Muscle layer of duodenum (tissue), 2 donors: ENCODE measurements at regions not wholly inside any gene's neighbourhood (a gene's known extent, or its start where the extent isn't known, plus 50 kb on each side); places are given as distances from the start of the nearest gene placed in this dataset.

ENCODE experiments used
- H3K27ac ChIP-seq: one replicate; pipeline ENCODE4 v1.7.0; 2013; ENCODE audit warnings: mild to moderate bottlenecking, low read length
- H3K27me3 ChIP-seq: one replicate; pipeline ENCODE4 v1.7.0; 2013; ENCODE audit warnings: low read depth, mild to moderate bottlenecking, control low read depth, low read length
- H3K36me3 ChIP-seq, 2 donors: one replicate each; pipeline ENCODE4 v1.7.0; 2013; ENCODE audit warnings: low read length in 2 of 2, control low read depth in 1 of 2, mild to moderate bottlenecking in 1 of 2; ENCODE audit not compliant: insufficient read depth in 2 of 2, control insufficient read depth in 1 of 2
- H3K4me1 ChIP-seq, 2 donors: one replicate each; pipeline ENCODE4 v1.7.0; 2013; ENCODE audit warnings: low read length in 2 of 2, mild to moderate bottlenecking in 2 of 2, control low read depth in 1 of 2, moderate library complexity in 1 of 2; ENCODE audit not compliant: insufficient read depth in 2 of 2, control insufficient read depth in 1 of 2
- H3K4me3 ChIP-seq, 2 donors: one replicate each; pipeline ENCODE4 v1.7.0; 2013; ENCODE audit warnings: low read length in 2 of 2, low read depth in 1 of 2, mild to moderate bottlenecking in 1 of 2
- H3K9me3 ChIP-seq, 2 donors: one replicate each; pipeline ENCODE4 v1.7.0; 2013; ENCODE audit warnings: low read length in 2 of 2, control low read depth in 1 of 2, mild to moderate bottlenecking in 1 of 2; ENCODE audit not compliant: control insufficient read depth in 1 of 2
- donor health status: healthy.

DNA sequence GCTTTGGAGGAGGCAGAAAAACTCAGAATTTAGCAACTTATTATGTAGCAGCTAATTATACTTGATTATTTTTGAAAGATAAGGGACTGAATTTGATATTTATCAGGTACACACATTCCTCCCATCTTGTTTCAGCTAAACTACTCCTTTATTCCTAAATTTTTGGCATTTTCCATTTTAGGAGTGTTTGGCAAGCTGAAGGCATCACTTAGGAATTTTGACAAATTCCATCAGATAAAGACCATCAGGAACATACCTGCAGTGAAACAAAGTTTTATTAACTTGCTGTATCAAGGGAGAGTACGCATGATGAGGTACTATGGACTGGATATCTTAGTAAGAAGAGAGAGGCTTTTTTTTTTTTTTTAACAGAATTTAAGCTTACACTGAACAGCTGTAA, 1092.2 kb downstream of the PLA2G4A start:
- H3K36me3 ChIP-seq, result no peaks in the 10 kb centered on the region
- H3K27me3 ChIP-seq, result no peaks in the 10 kb centered on the region
- H3K4me1 ChIP-seq, result no peaks in the 10 kb centered on the region
- no peaks in the 10 kb centered on the region for H3K9me3 ChIP-seq
- no peak overlapping the region for H3K27ac ChIP-seq
- no peak overlapping the region for H3K4me3 ChIP-seq

DNA sequence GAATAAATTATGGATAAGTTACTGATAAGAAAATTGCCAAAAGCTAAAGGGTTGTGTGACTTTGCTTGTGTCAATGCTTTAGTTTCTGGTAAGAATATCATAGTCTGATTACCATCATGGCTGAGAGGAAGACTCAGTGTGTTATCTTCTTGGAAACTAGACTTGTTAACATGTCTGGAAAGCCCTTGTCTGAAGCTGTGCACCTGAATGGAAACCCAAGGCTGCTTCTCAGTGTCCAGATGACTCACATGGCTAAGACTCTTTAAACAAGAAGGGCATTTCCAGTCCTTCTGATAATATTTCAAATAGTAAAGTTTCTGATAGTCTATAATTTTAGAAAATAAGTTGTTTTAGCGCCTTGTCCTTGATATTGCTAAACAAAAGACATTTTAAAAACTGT, 1092.7 kb downstream of the PLA2G4A start:
- no peak overlapping the region for H3K4me3 ChIP-seq
- H3K27me3 ChIP-seq, result no peaks in the 10 kb centered on the region
- no peaks in the 10 kb centered on the region for H3K36me3 ChIP-seq
- H3K9me3 ChIP-seq, result no peaks in the 10 kb centered on the region
- H3K27ac ChIP-seq, result no peak overlapping the region
- no peaks in the 10 kb centered on the region for H3K4me1 ChIP-seq

DNA sequence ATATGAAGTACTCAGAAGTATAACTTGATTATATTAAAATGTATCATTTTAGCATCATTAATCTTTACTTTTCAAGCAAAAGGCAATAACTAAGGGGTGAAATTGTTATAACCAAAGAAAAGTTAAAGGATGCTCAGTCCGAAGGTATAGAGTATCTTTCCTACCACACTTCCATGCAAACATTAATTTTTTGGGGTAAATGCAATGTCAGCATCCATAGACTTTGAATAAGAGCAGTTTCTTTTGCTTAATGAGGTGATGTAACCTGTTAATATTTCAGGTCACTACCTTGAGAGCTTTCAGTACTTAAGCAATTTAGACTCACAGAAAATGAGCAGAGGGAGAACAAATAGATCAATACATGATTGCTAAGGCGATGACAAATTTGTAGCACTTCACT, 1093.5 kb downstream of the PLA2G4A start:
- Histone ChIP-seq H3K4me3 (no peak overlapping the region), H3K4me1 (no peaks in the 10 kb centered on the region), H3K36me3 (no peaks in the 10 kb centered on the region), H3K27me3 (no peaks in the 10 kb centered on the region), H3K27ac (no peak overlapping the region), H3K9me3 (no peaks in the 10 kb centered on the region)

DNA sequence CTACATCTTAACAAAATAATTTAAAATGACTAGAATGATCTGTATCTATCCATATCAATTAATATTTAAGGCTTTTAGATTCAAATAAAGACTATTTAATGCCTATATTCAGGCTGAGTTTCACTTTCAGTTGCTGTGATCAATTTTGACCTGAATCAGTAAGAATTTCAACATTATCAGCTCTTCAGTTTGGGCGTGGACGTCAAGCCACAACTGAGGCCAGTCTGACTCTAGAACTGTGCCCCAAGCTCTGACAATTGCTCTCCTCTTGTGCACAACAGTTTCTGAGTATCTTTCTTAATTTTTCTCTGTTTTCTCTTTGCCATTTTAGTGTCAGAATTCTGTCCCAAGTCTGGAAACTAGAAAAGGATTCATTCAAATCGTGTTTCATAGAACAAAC, 1095.5 kb downstream of the PLA2G4A start:
- Histone ChIP-seq H3K27ac (no peak overlapping the region), H3K36me3 (no peaks in the 10 kb centered on the region), H3K4me1 (no peaks in the 10 kb centered on the region), H3K27me3 (no peaks in the 10 kb centered on the region), H3K4me3 (no peak overlapping the region), H3K9me3 (no peaks in the 10 kb centered on the region)

DNA sequence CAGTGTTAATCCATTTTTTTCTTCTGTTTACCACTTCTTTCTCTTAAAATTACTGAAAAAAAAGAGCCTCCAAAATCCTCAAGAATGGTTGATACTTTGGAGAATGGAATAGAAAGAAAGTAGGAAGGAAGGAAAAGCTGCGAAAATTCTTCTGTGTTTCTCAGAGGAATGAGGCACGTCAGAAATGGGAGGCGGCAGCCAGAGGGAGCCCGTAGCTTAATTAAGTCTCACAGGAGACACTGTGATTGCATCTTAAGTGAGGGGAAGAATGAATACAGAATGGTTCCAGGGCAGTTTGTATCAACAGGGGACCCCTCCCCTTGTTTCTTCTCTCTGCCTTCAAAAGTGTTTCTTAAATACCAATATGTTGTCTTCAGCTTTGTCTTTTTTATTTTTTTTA, 1099.5 kb downstream of the PLA2G4A start:
- Histone ChIP-seq H3K36me3 (no peaks in the 10 kb centered on the region), H3K9me3 (no peaks in the 10 kb centered on the region), H3K4me3 (no peak overlapping the region), H3K27ac (no peak overlapping the region), H3K4me1 (no peaks in the 10 kb centered on the region), H3K27me3 (no peaks in the 10 kb centered on the region)

DNA sequence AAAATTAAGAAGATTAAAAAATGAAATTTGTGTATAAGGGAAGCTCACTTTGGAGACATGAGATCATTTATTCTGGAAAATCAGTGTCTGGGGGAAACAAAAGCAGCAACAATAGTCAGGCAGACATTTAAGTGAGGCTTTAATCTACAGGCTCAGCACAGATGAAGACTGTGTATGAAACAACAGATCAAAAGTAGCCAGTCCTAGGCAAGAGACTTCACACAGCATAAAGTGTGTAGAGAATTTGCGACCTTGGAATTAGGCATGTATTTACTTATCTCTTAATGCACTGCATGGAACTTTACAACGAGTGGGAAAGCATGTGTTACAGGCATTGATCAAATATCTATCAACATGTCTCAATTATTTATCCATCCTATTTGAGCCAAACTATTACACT, 1099.9 kb downstream of the PLA2G4A start:
- no peak overlapping the region for H3K4me3 ChIP-seq
- H3K27me3 ChIP-seq, result no peaks in the 10 kb centered on the region
- no peaks in the 10 kb centered on the region for H3K4me1 ChIP-seq

DNA sequence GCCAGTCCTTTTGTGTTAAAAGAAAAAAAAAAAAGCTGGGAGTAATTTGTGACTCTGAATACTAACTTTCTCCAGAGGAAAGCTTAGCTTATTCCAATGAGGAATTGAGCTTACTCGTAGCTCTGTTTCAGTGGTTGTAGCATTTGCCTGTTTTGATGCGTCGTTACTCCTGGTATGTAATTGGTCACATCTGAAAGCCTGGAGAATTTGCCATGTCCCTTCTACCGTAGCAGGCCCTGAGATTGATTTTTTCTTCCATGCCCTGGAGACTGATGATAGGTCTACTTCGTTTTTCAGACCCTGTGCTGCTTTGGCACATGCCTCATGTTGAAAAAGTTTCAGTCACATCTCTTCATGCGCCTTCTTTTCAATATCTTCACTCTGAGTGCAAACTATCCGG, 1103.0 kb downstream of the PLA2G4A start:
- H3K9me3 ChIP-seq, result no peaks in the 10 kb centered on the region
- no peaks in the 10 kb centered on the region for H3K4me1 ChIP-seq
- no peak overlapping the region for H3K4me3 ChIP-seq
- no peaks in the 10 kb centered on the region for H3K36me3 ChIP-seq
- no peaks in the 10 kb centered on the region for H3K27me3 ChIP-seq
- H3K27ac ChIP-seq, result no peak overlapping the region

More for the DNA sequence above, 1099.9 kb downstream of the PLA2G4A start:
- Histone ChIP-seq H3K27ac (no peak overlapping the region), H3K36me3 (no peaks in the 10 kb centered on the region), H3K9me3 (no peaks in the 10 kb centered on the region)

DNA sequence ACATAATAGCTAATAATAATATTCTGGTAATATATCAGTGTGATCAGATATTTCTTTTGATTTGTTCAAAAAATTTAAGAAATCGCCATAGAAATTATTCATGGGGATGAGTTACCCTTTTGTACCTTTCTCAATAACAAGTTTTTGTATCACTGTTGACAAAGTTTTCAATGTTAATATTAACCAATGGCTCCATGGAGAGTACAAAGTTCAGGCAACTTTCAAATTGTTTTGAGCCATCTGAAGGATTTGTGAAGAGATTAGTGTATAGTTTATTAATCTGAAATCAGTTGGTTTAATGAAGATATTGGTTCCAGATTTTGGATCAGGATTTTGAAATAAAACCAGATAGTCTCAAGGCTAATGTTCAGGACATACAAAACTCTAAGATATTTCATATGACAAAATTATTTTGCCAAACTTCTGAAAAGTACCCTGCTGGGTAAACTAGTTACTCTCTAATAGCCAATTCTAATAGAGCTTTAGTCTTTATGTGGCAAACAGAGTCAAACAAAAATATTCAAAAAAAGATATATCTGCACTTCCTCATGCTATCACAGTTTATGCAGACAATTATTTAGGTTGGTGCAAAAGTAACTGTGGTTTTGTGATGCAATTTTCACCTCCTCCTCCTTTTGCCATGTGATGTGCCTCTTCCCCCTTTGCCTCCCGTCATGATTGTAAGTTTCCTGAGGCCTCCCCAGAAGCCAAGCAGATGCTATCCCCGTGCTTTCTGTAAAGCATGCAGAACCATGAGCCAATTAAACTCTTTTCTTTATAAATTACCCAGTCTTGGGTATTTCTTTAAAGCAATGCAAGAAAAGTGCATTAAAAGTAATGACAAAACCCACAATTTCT, 1105.0 kb downstream of the PLA2G4A start:
- Histone ChIP-seq H3K27ac (no peak overlapping the region), H3K9me3 (no peaks in the 10 kb centered on the region), H3K4me1 (no peaks in the 10 kb centered on the region), H3K4me3 (no peak overlapping the region), H3K36me3 (no peaks in the 10 kb centered on the region), H3K27me3 (no peaks in the 10 kb centered on the region)

DNA sequence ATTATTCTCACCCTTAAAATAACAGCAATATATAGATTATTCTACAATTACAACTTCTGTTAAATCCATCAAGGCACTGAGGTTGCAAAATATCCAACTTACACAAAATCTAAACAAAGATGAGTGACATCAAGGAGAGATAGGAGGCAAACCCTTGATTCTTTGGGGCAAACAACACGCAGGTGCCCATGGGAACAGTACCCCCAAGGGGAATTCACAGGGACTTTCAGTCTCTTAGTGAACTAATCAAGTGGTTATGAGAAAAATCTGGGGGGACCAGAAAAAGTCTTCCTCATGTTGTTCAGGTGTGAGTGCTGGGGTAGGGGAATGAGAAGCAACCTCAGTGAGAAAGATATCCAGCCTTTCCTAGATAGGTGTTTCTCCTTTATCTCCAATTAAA, 1107.9 kb downstream of the PLA2G4A start:
- no peaks in the 10 kb centered on the region for H3K9me3 ChIP-seq
- H3K36me3 ChIP-seq, result no peaks in the 10 kb centered on the region
- H3K27ac ChIP-seq, result no peak overlapping the region
- H3K4me1 ChIP-seq, result no peaks in the 10 kb centered on the region
- no peaks in the 10 kb centered on the region for H3K27me3 ChIP-seq
- H3K4me3 ChIP-seq, result no peak overlapping the region

DNA sequence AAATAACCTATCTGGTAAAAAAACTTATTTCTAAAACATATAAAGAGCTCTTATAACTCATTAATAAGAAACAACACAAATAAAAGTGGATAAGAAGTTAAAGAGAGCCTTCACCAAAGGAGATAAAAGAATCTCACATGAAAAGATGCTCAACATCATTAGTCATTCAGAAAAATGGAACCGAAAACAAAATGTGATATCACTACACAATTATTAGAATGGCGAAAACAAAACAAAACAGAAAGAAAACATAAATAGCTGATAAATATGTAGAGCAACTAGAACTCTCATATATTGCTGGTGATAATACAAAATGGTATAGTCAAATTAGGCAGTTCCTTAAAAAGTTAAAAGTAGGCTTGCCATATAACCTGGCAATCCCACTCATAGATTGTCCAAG, 1109.3 kb downstream of the PLA2G4A start:
- Histone ChIP-seq H3K9me3 (no peaks in the 10 kb centered on the region), H3K4me3 (no peak overlapping the region), H3K27ac (no peak overlapping the region), H3K36me3 (no peaks in the 10 kb centered on the region), H3K27me3 (no peaks in the 10 kb centered on the region), H3K4me1 (no peaks in the 10 kb centered on the region)

DNA sequence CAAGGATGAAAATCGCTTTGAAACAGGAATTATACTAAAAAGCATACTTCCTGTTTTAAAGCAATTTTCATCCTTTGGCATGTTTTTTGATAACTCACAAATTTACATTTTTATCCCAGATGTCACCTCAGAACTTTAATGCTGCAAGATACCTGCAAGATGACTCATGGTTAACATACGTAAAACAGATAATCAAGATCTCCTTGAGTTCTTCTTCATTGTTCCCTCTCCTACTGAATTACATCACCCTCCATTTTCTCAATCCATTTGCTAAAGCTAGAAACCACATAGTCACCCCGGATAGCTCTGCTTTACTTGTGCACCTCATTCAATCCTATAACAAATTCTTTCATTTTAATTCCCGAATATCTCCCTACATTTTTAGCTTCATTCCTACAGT, 1114.2 kb downstream of the PLA2G4A start:
- Histone ChIP-seq H3K9me3 (peaks cover 0 to 6% of the 10 kb centered on the region in 2 donors), H3K27ac (no peak overlapping the region), H3K4me1 (no peaks in the 10 kb centered on the region), H3K27me3 (no peaks in the 10 kb centered on the region), H3K4me3 (no peak overlapping the region), H3K36me3 (no peaks in the 10 kb centered on the region)
